CD4-positive, alpha-beta T cell (primary cell): ENCODE measurements at regions not wholly inside any gene's neighbourhood (a gene's known extent, or its start where the extent isn't known, plus 50 kb on each side); places are given as distances from the start of the nearest gene placed in this dataset.

Source experiments
- ATAC-seq: fragments of 200-7000 bp; cut with Tn5 transposase; one replicate; pipeline ENCODE4 v1.10.0; 2022; ENCODE audit warnings: mild to moderate bottlenecking; ENCODE audit not compliant: poor library complexity
- CTCF ChIA-PET: fragments of 350-600 bp; sonication (Branson Sonifier 250); formaldehyde crosslinking; loops from one replicate; lab custom pipeline; 2021; ENCODE audit warnings: antibody characterized with exemption, inconsistent platforms; lab: Charles Lee
- POLR2A ChIA-PET: fragments of 350-600 bp; sonication (Branson Sonifier 250); formaldehyde crosslinking; loops from one replicate; lab custom pipeline; 2021; ENCODE audit warnings: antibody characterized with exemption, inconsistent platforms; lab: Charles Lee
- DNase-seq, 14 experiments: peaks; one replicate each; pipeline ENCODE4 v3.0.0-alpha.2; 2013 to 2020; ENCODE audit warnings: mixed read lengths in 2 of 14
- H3K27ac ChIP-seq, 2 donors: one replicate each; pipeline versions ENCODE4 v1.5.1 to v1.7.0; 2013; ENCODE audit warnings: low read length in 2 of 2, low read depth in 1 of 2, mild to moderate bottlenecking in 1 of 2
- H3K27me3 ChIP-seq, 2 experiments: 1 replicate in 1 of 2; 2 replicates in 1 of 2; pipeline versions ENCODE4 v1.6.1 to v1.7.0; 2013; ENCODE audit warnings: low read length in 2 of 2, control low read depth in 1 of 2, mild to moderate bottlenecking in 1 of 2, moderate library complexity in 1 of 2; ENCODE audit not compliant: insufficient read depth in 2 of 2, control insufficient read depth in 1 of 2
- H3K36me3 ChIP-seq: one replicate; pipeline ENCODE4 v1.6.1; 2013; ENCODE audit warnings: low read length, control low read depth; ENCODE audit not compliant: insufficient read depth
- H3K4me1 ChIP-seq: one replicate; pipeline ENCODE4 v1.6.1; 2013; ENCODE audit warnings: low read length, control low read depth; ENCODE audit not compliant: insufficient read depth
- H3K4me3 ChIP-seq: one replicate; pipeline ENCODE4 v1.5.1; 2013; ENCODE audit warnings: mild to moderate bottlenecking, low read length, moderate library complexity
- H3K9me3 ChIP-seq, 2 experiments: 1 replicate in 1 of 2; 2 replicates in 1 of 2; pipeline versions ENCODE4 v1.6.1 to v1.7.0; 2013; ENCODE audit warnings: low read length in 2 of 2, mild to moderate bottlenecking in 2 of 2, control low read depth in 1 of 2, moderate library complexity in 1 of 2; ENCODE audit not compliant: control insufficient read depth in 1 of 2, insufficient read depth in 1 of 2
- H3K27ac Mint-ChIP-seq: one replicate; pipeline ENCODE4 v1.8.0; 2020; ENCODE audit warnings: mixed read lengths
- H3K27me3 Mint-ChIP-seq: one replicate; pipeline ENCODE4 v1.8.0; 2021; ENCODE audit warnings: mixed read lengths
- H3K36me3 Mint-ChIP-seq: one replicate; pipeline ENCODE4 v1.8.0; 2021; ENCODE audit warnings: low read depth, mixed read lengths
- H3K4me1 Mint-ChIP-seq: one replicate; pipeline ENCODE4 v1.8.0; 2021; ENCODE audit warnings: low read depth, mixed read lengths
- H3K4me3 Mint-ChIP-seq: one replicate; pipeline ENCODE4 v1.8.0; 2020; ENCODE audit warnings: mild to moderate bottlenecking, mixed read lengths
- H3K9me3 Mint-ChIP-seq: one replicate; pipeline ENCODE4 v1.8.0; 2020; ENCODE audit warnings: mixed read lengths
- CTCF ChIP-seq: fragments of 200-600 bp; IDR thresholded peaks from one replicate; pipeline ENCODE4 v1.8.0; 2022; ENCODE audit warnings: antibody characterized with exemption, mild to moderate bottlenecking
- intact Hi-C, 2 experiments: fragments of 100-400 bp; cut with DNase I in 1 of 2; cut with micrococcal nuclease in 1 of 2; formaldehyde crosslinking; loops; one replicate each; pipeline versions ENCODE4 v1.15.1 to v1.9.0; 2023 to 2025; cut with DNase I, micrococcal nuclease

- Mint-ChIP-seq H3K4me3 (no peak overlapping the region), H3K27ac (no peak overlapping the region), H3K36me3 (no peaks in the 10 kb centered on the region), H3K4me1 (no peaks in the 10 kb centered on the region), H3K27me3 (no peaks in the 10 kb centered on the region), H3K9me3 (no peaks in the 10 kb centered on the region)
- intact Hi-C loops, result no loop called here
- peaks cover 0 to 2% of the 10 kb centered on the region in 2 experiments for H3K9me3 ChIP-seq
- CTCF ChIA-PET, result no interaction called here
- POLR2A ChIA-PET, result no interaction called here
- ATAC-seq, result no peak
- no peak for DNase-seq
- no peak overlapping the region for H3K4me3 ChIP-seq
- H3K36me3 ChIP-seq, result no peaks in the 10 kb centered on the region
- no peaks in the 10 kb centered on the region for H3K4me1 ChIP-seq
- no peak overlapping the region for H3K27ac ChIP-seq
- no peaks in the 10 kb centered on the region for H3K27me3 ChIP-seq
- TF ChIP-seq CTCF, result no peak
Observed at GRCh38 chr11:26143566-26144290, 188.2 kb upstream of the ANO3 start.

- CTCF ChIA-PET, result no interaction called here
- Mint-ChIP-seq H3K4me3 (no peak overlapping the region), H3K9me3 (no peaks in the 10 kb centered on the region), H3K36me3 (no peaks in the 10 kb centered on the region), H3K27ac (no peak overlapping the region), H3K27me3 (no peaks in the 10 kb centered on the region), H3K4me1 (no peaks in the 10 kb centered on the region)
- intact Hi-C loops, result no loop called here
- no peak overlapping the region for H3K4me3 ChIP-seq
- H3K36me3 ChIP-seq, result no peaks in the 10 kb centered on the region
- no peaks in the 10 kb centered on the region for H3K4me1 ChIP-seq
- no peak overlapping the region for H3K27ac ChIP-seq
- peaks cover 0 to 6% of the 10 kb centered on the region in 2 experiments for H3K9me3 ChIP-seq
- no peaks in the 10 kb centered on the region for H3K27me3 ChIP-seq
- POLR2A ChIA-PET, result no interaction called here
- TF ChIP-seq CTCF, result no peak
- no peak for DNase-seq
- ATAC-seq, result no peak
Observed at GRCh38 chr11:26144291-26144690, 187.6 kb upstream of the ANO3 start.

- Histone ChIP-seq H3K27ac (no peak overlapping the region), H3K36me3 (no peaks in the 10 kb centered on the region), H3K4me1 (no peaks in the 10 kb centered on the region), H3K9me3 (peaks cover 0 to 12% of the 10 kb centered on the region in 2 experiments), H3K27me3 (no peaks in the 10 kb centered on the region), H3K4me3 (no peak overlapping the region)
- ATAC-seq (no peak), DNase-seq (no peak)
- POLR2A ChIA-PET, result no interaction called here
- intact Hi-C loops, result no loop called here
- Mint-ChIP-seq H3K4me1 (no peaks in the 10 kb centered on the region), H3K4me3 (no peak overlapping the region), H3K36me3 (no peaks in the 10 kb centered on the region), H3K27ac (no peak overlapping the region), H3K9me3 (no peaks in the 10 kb centered on the region), H3K27me3 (no peaks in the 10 kb centered on the region)
- CTCF ChIA-PET, result no interaction called here
- no peak for TF ChIP-seq CTCF
Observed at GRCh38 chr11:26144911-26145310, 187.0 kb upstream of the ANO3 start.
